ENCODE measurements at regions not wholly inside any gene's neighbourhood (a gene's known extent, or its start where the extent isn't known, plus 50 kb on each side); places are given as distances from the start of the nearest gene placed in this dataset.

DNA sequence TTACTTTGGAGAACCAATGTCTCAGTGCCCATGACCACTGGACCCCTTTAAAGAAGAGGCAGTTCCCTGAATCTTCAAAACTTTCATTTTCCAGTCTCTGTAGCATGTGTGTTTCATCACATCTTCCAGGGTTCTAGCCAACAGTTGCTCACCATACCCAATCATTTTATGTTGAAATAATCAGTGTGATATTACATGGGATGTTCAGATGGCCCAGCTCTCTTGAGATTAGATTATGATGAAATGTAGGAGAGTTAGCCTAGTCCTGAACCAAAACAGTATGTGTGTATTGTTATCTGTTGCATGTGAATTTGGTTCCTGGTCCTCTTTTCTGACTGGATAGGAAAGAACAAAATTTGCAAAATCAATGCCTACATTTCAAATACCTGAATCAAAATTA is 144.5 kb downstream of the ANKRD7 start:
- no peak for TF ChIP-seq EZH2 (IDR thresholded peaks at IDR 0.05; ENCODE audit: low read depth)
- no peak overlapping the region for H3K4me3 ChIP-seq
- no peak overlapping the region for H3K4me2 ChIP-seq
- ChIA-PET CTCF (no interaction called here), POLR2A (ENCODE audit: unreplicated experiment) (no interaction called here)
- no peaks in the 10 kb centered on the region for H3K27me3 ChIP-seq (ENCODE audit: insufficient read depth, low read depth)
- no peak overlapping the region for H2AFZ ChIP-seq
- H4K20me1 ChIP-seq (ENCODE audit: insufficient read depth): no peaks in the 10 kb centered on the region
- H3K9me2 ChIP-seq (ENCODE audit: insufficient read depth): no peaks in the 10 kb centered on the region
- H3K79me2 ChIP-seq (ENCODE audit: low read depth): no peaks in the 10 kb centered on the region
- no TSS peak for BruUV-seq (replicated peaks)
- no peak overlapping the region for H3K27ac ChIP-seq
- H3F3A ChIP-seq (ENCODE audit: insufficient read depth, low read depth): no peaks in the 10 kb centered on the region
- no peaks in the 10 kb centered on the region for H3K4me1 ChIP-seq (replicated peaks; ENCODE audit: insufficient read depth)
- no peaks in the 10 kb centered on the region for H3K9me3 ChIP-seq (ENCODE audit: insufficient read depth, low read depth)
- no peak for DNase-seq
- no peaks in the 10 kb centered on the region for H3K36me3 ChIP-seq (ENCODE audit: low read depth)
- intact Hi-C loops (cut with micrococcal nuclease; ENCODE audit: unreplicated experiment): no loop called here

DNA sequence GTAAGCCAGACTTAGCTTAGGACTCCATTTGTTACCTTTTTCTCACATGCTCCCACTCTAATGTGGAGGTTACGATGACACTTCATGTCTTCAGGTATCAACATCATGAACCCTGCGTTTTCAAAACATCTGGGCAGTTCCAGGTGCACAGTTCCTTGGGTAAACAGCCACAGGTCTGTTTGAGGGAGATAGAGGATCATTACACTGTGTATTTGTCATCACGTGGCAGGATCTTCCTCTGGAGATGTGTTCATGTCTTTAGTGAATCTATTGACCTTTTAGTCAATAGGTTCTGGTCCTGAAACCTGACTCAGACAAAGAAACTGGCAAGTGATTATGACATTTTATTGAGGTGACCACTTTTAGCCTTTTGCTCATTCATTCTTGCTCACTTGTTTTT is 145.5 kb downstream of the ANKRD7 start:
- Histone ChIP-seq H3K4me3 (no peak overlapping the region), H3K27me3 (ENCODE audit: insufficient read depth, low read depth) (no peaks in the 10 kb centered on the region), H3K9me2 (ENCODE audit: insufficient read depth) (no peaks in the 10 kb centered on the region), H3K9me3 (ENCODE audit: insufficient read depth, low read depth) (no peaks in the 10 kb centered on the region), H3K4me2 (no peak overlapping the region), H3K36me3 (ENCODE audit: low read depth) (no peaks in the 10 kb centered on the region), H3K27ac (no peak overlapping the region), H3K4me1 (replicated peaks; ENCODE audit: insufficient read depth) (no peaks in the 10 kb centered on the region), H4K20me1 (ENCODE audit: insufficient read depth) (no peaks in the 10 kb centered on the region), H3K79me2 (ENCODE audit: low read depth) (no peaks in the 10 kb centered on the region), H3F3A (ENCODE audit: insufficient read depth, low read depth) (no peaks in the 10 kb centered on the region), H2AFZ (no peak overlapping the region)
- DNase-seq: no peak
- CTCF ChIA-PET: no interaction called here
- intact Hi-C loops (cut with micrococcal nuclease; ENCODE audit: unreplicated experiment): no loop called here
- BruUV-seq (replicated peaks): no TSS peak
- POLR2A ChIA-PET (ENCODE audit: unreplicated experiment): no interaction called here
- TF ChIP-seq, protein P1, sequence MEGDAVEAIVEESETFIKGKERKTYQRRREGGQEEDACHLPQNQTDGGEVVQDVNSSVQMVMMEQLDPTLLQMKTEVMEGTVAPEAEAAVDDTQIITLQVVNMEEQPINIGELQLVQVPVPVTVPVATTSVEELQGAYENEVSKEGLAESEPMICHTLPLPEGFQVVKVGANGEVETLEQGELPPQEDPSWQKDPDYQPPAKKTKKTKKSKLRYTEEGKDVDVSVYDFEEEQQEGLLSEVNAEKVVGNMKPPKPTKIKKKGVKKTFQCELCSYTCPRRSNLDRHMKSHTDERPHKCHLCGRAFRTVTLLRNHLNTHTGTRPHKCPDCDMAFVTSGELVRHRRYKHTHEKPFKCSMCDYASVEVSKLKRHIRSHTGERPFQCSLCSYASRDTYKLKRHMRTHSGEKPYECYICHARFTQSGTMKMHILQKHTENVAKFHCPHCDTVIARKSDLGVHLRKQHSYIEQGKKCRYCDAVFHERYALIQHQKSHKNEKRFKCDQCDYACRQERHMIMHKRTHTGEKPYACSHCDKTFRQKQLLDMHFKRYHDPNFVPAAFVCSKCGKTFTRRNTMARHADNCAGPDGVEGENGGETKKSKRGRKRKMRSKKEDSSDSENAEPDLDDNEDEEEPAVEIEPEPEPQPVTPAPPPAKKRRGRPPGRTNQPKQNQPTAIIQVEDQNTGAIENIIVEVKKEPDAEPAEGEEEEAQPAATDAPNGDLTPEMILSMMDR (conservative IDR thresholded peaks at IDR 0.05): no peak
- TF ChIP-seq EZH2 (IDR thresholded peaks at IDR 0.05; ENCODE audit: low read depth): no peak

DNA sequence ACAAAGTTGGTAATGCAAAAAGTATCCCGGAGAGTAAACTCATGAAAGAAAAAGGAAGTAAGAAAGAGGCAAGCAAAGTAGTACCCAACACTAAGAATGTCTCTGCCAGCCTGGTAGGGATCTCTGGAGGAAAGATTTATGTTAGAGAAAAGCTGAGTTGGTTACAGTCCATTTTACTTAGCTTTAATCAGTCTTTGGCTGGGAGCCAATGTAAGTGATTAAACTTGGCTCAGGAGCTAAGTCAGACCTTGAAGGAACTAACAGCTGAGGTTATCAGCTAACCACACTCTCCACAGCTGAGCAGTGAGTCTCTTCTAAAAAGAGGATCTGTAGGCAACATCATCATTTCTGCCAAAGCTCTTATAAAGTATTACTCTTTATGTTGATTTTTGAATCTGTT is 148.0 kb downstream of the ANKRD7 start:
- no peak overlapping the region for H3K4me3 ChIP-seq
- ChIA-PET POLR2A (ENCODE audit: unreplicated experiment) (no interaction called here), CTCF (no interaction called here)
- no peaks in the 10 kb centered on the region for H3F3A ChIP-seq (ENCODE audit: insufficient read depth, low read depth)
- intact Hi-C loops (cut with micrococcal nuclease; ENCODE audit: unreplicated experiment): no loop called here
- no peak overlapping the region for H3K4me2 ChIP-seq
- no peaks in the 10 kb centered on the region for H3K9me3 ChIP-seq (ENCODE audit: insufficient read depth, low read depth)
- H3K9me2 ChIP-seq (ENCODE audit: insufficient read depth): no peaks in the 10 kb centered on the region
- no peak for TF ChIP-seq EZH2 (IDR thresholded peaks at IDR 0.05; ENCODE audit: low read depth)
- TF ChIP-seq, protein P1 (conservative IDR thresholded peaks at IDR 0.05): no peak
- no peaks in the 10 kb centered on the region for H3K27me3 ChIP-seq (ENCODE audit: insufficient read depth, low read depth)
- no peak for DNase-seq
- no peaks in the 10 kb centered on the region for H3K79me2 ChIP-seq (ENCODE audit: low read depth)
- no peak overlapping the region for H3K27ac ChIP-seq
- no peaks in the 10 kb centered on the region for H3K36me3 ChIP-seq (ENCODE audit: low read depth)
- H3K4me1 ChIP-seq (replicated peaks; ENCODE audit: insufficient read depth): no peaks in the 10 kb centered on the region
- H2AFZ ChIP-seq: no peak overlapping the region
- no peaks in the 10 kb centered on the region for H4K20me1 ChIP-seq (ENCODE audit: insufficient read depth)
- no TSS peak for BruUV-seq (replicated peaks)

DNA sequence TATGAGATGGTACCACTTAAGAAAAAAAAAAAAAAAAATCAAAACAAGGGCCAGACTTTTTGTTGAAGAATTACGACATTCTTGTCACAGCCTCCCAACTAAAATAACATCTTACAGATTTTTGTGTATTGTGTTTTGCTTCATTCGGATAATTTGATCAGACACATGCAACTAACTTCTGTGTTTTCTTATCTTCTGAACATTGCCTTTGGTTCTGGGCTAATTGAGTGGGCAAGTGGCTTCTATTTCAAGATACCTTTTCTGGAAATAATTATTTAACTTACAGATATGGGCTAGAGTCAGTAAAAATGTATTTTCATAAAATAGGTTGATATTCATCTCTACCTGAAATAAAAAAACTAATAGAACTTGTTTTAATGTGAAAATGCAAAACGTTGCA is 165.1 kb downstream of the ANKRD7 start:
- H3K27ac ChIP-seq: no peak overlapping the region
- H3K4me2 ChIP-seq: no peak overlapping the region
- H4K20me1 ChIP-seq (ENCODE audit: insufficient read depth): no peaks in the 10 kb centered on the region
- intact Hi-C loops (cut with micrococcal nuclease; ENCODE audit: unreplicated experiment): no loop called here
- POLR2A ChIA-PET (ENCODE audit: unreplicated experiment): no interaction called here
- H3K9me2 ChIP-seq (ENCODE audit: insufficient read depth): no peaks in the 10 kb centered on the region; the same call in 1 of the 2 replicates
- H3F3A ChIP-seq (ENCODE audit: insufficient read depth, low read depth): no peaks in the 10 kb centered on the region
- H3K27me3 ChIP-seq (ENCODE audit: insufficient read depth, low read depth): no peaks in the 10 kb centered on the region
- no peak overlapping the region for H3K4me3 ChIP-seq
- no peak overlapping the region for H2AFZ ChIP-seq
- no peaks in the 10 kb centered on the region for H3K4me1 ChIP-seq (replicated peaks; ENCODE audit: insufficient read depth)
- no peaks in the 10 kb centered on the region for H3K36me3 ChIP-seq (ENCODE audit: low read depth)
- H3K79me2 ChIP-seq (ENCODE audit: low read depth): no peaks in the 10 kb centered on the region
- no peaks in the 10 kb centered on the region for H3K9me3 ChIP-seq (ENCODE audit: insufficient read depth, low read depth)
- BruUV-seq (replicated peaks): no TSS peak
- TF ChIP-seq, protein P1 (conservative IDR thresholded peaks at IDR 0.05): no peak
- TF ChIP-seq EZH2 (IDR thresholded peaks at IDR 0.05; ENCODE audit: low read depth): no peak
- DNase-seq: no peak
- CTCF ChIA-PET: no interaction called here
